SU-DHL-6 (cell line): ENCODE measurements at regions not wholly inside any gene's neighbourhood (a gene's known extent, or its start where the extent isn't known, plus 50 kb on each side); places are given as distances from the start of the nearest gene placed in this dataset.

Experiments used
- H2AFZ ChIP-seq: fragments of 200-600 bp; sonication (generic); 2 replicates; pipeline ENCODE4 v1.6.1; 2014; ENCODE audit warnings: low read depth, mild to moderate bottlenecking, moderate library complexity, mixed read lengths, antibody characterized with exemption, low read length; ENCODE audit not compliant: severe bottlenecking
- H3F3A ChIP-seq: fragments of 200-600 bp; shearing (Covaris generic); 2 replicates; pipeline ENCODE4 v1.6.0; 2016; ENCODE audit warnings: antibody characterized with exemption, mild to moderate bottlenecking; ENCODE audit not compliant: insufficient read depth
- H3K27ac ChIP-seq: fragments of 200-600 bp; sonication (generic); 2 replicates; pipeline ENCODE4 v1.5.1; 2016; ENCODE audit warnings: low read depth, mild to moderate bottlenecking, low read length, moderate library complexity, mixed read lengths
- H3K27me3 ChIP-seq: fragments of 200-600 bp; sonication (generic), shearing (Covaris generic); 2 replicates; pipeline ENCODE4 v1.6.0; 2014; ENCODE audit warnings: mild to moderate bottlenecking, low read length
- H3K36me3 ChIP-seq: fragments of 200-600 bp; sonication (generic); 2 replicates; pipeline ENCODE4 v1.6.1; 2014; ENCODE audit warnings: mild to moderate bottlenecking, low read length, mixed read lengths
- H3K4me2 ChIP-seq: fragments of 300-600, 200-600 bp; shearing (Covaris generic), sonication (generic); 2 replicates; pipeline ENCODE4 v1.6.0; 2014; ENCODE audit warnings: low read length, low read depth, mild to moderate bottlenecking; ENCODE audit not compliant: poor library complexity, severe bottlenecking
- H3K4me3 ChIP-seq: fragments of 200-600 bp; sonication (generic); 2 replicates; pipeline ENCODE4 v1.5.1; 2014; ENCODE audit warnings: antibody characterized with exemption, low read length, mild to moderate bottlenecking, mixed read lengths; ENCODE audit not compliant: insufficient read depth, poor library complexity, severe bottlenecking
- H3K79me2 ChIP-seq: fragments of 200-600 bp; sonication (generic); 2 replicates; pipeline ENCODE4 v1.6.1; 2014; ENCODE audit warnings: mild to moderate bottlenecking, low read length, moderate library complexity; ENCODE audit not compliant: insufficient read depth
- H3K9ac ChIP-seq: fragments of 200-600 bp; sonication (generic); 2 replicates; pipeline ENCODE4 v1.7.0; 2014; ENCODE audit warnings: mild to moderate bottlenecking, low read length
- H3K9me2 ChIP-seq: fragments of 200-600 bp; sonication (generic); replicated peaks from 2 replicates; pipeline ENCODE4 v1.6.1; 2014; ENCODE audit warnings: low read length; ENCODE audit not compliant: insufficient read depth
- H3K9me3 ChIP-seq: fragments of 200-600 bp; sonication (generic); 2 replicates; pipeline ENCODE4 v1.6.1; 2014; ENCODE audit warnings: low read length, mixed read lengths; ENCODE audit not compliant: insufficient read depth
- H4K20me1 ChIP-seq: fragments of 200-600 bp; sonication (generic); 2 replicates; pipeline ENCODE4 v1.6.1; 2014; ENCODE audit warnings: low read depth, mild to moderate bottlenecking, antibody characterized with exemption, low read length, moderate library complexity, mixed read lengths
- EZH2phosphoT487 ChIP-seq: fragments of 200-600 bp; sonication (generic), shearing (Covaris generic); conservative IDR thresholded peaks from 2 replicates; pipeline ENCODE4 v1.6.1; 2018; ENCODE audit warnings: mild to moderate bottlenecking, antibody characterized with exemption, low read length, moderate library complexity, mixed read lengths
- TF ChIP-seq, protein P1 (sequence below): fragments of 200-600 bp; sonication (generic); IDR thresholded peaks from one replicate; pipeline ENCODE4 v1.5.1; 2017; ENCODE audit warnings: antibody characterized with exemption, mild to moderate bottlenecking, low read length, moderate library complexity; ENCODE audit not compliant: insufficient read depth, poor library complexity, severe bottlenecking

DNA sequence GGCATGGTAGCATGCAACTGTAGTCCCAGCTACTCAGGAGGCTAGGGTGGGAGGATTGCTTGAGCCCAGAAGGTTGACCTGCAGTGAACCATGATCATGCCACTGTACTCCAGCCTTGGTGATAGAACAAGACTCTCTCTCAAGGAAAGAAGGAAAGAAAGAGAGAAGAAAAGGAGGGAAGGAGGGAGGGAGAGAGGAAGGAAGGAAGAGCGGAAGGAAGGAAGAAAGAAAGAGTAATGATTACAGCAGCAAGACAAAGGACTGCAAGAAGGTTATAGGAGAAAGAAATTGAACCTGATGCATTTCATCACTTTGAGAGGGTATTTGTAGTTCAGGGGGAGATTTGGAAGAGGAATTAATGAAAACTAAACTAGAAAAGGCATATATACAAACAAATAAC lies 155.7 kb downstream of the LACC1 start:
- Histone ChIP-seq H3K79me2 (no peaks in the 10 kb centered on the region), H3F3A (no peaks in the 10 kb centered on the region), H3K9me3 (no peaks in the 10 kb centered on the region), H3K4me3 (no peak overlapping the region), H3K36me3 (no peaks in the 10 kb centered on the region), H4K20me1 (no peaks in the 10 kb centered on the region), H3K4me2 (no peak overlapping the region), H3K9ac (no peak overlapping the region), H3K27me3 (no peaks in the 10 kb centered on the region), H3K9me2 (no peaks in the 10 kb centered on the region), H2AFZ (no peak overlapping the region), H3K27ac (no peak overlapping the region)
- TF ChIP-seq EZH2phosphoT487: no peak
- TF ChIP-seq, protein P1, sequence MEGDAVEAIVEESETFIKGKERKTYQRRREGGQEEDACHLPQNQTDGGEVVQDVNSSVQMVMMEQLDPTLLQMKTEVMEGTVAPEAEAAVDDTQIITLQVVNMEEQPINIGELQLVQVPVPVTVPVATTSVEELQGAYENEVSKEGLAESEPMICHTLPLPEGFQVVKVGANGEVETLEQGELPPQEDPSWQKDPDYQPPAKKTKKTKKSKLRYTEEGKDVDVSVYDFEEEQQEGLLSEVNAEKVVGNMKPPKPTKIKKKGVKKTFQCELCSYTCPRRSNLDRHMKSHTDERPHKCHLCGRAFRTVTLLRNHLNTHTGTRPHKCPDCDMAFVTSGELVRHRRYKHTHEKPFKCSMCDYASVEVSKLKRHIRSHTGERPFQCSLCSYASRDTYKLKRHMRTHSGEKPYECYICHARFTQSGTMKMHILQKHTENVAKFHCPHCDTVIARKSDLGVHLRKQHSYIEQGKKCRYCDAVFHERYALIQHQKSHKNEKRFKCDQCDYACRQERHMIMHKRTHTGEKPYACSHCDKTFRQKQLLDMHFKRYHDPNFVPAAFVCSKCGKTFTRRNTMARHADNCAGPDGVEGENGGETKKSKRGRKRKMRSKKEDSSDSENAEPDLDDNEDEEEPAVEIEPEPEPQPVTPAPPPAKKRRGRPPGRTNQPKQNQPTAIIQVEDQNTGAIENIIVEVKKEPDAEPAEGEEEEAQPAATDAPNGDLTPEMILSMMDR: no peak

GRCh38 chr13:44040070-44040817 lies 160.5 kb downstream of the LACC1 start:
- no peak overlapping the region for H3K9ac ChIP-seq
- H4K20me1 ChIP-seq: no peaks in the 10 kb centered on the region
- H3K4me2 ChIP-seq: no peak overlapping the region
- no peaks in the 10 kb centered on the region for H3K27me3 ChIP-seq
- no peaks in the 10 kb centered on the region for H3K9me3 ChIP-seq
- no peaks in the 10 kb centered on the region for H3K79me2 ChIP-seq
- H3F3A ChIP-seq: no peaks in the 10 kb centered on the region
- no peaks in the 10 kb centered on the region for H3K9me2 ChIP-seq
- no peak overlapping the region for H2AFZ ChIP-seq
- H3K4me3 ChIP-seq: no peak overlapping the region
- TF ChIP-seq EZH2phosphoT487: no peak
- H3K27ac ChIP-seq: no peak overlapping the region
- no peaks in the 10 kb centered on the region for H3K36me3 ChIP-seq

DNA sequence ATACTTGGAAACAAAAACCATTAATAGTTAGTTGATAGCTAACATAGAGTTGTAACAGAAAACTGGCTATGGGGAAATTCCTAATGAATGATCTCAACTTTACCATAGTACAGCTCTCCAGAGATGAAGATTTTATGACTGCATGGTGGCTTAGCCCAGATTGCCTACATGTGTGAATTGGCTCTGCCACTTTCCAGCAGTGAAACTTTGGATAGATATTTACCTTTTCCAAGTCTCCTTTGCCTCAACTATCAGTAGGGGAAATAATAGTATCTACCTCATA lies 161.1 kb downstream of the LACC1 start:
- H3K36me3 ChIP-seq: no peaks in the 10 kb centered on the region
- no peaks in the 10 kb centered on the region for H3K79me2 ChIP-seq
- H3K9ac ChIP-seq: no peak overlapping the region
- no peak overlapping the region for H2AFZ ChIP-seq
- no peak overlapping the region for H3K27ac ChIP-seq
- H3K9me2 ChIP-seq: no peaks in the 10 kb centered on the region
- no peaks in the 10 kb centered on the region for H4K20me1 ChIP-seq
- no peaks in the 10 kb centered on the region for H3K9me3 ChIP-seq
- no peaks in the 10 kb centered on the region for H3K27me3 ChIP-seq
- no peaks in the 10 kb centered on the region for H3F3A ChIP-seq
- no peak overlapping the region for H3K4me3 ChIP-seq
- no peak overlapping the region for H3K4me2 ChIP-seq
- TF ChIP-seq EZH2phosphoT487: no peak
- TF ChIP-seq, protein P1: no peak

DNA sequence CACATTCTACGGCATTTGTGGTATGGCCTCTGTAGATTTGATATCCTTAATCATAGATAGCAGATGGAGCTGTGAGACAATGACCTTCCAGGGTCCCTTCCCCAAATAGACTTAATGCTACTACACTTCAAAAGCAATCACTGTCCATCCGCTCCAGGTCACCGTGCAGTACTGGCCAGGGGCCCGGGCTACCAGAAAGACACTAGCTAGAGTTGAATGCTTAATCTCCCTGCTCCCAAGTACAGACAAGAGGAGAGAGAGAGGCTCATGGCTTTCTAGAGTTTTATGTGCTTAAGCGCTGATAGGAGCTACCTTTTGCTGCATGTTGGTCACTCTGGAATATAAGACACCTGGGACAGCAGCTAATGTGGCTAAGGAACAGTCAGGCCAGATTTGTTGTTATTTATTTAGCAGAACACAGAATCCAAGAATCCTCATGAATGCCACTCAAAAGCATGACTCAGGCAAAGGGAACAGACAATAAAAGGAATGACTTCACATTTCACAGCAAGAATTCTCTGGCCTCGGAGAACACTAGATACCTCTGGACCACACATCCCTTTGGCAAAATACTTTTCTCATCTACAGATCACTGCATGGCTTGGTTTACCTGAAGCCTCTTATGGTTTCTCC lies 165.0 kb downstream of the LACC1 start:
- Histone ChIP-seq H2AFZ (no peak overlapping the region), H3K9me2 (no peaks in the 10 kb centered on the region), H4K20me1 (no peaks in the 10 kb centered on the region), H3K4me2 (no peak overlapping the region), H3K27me3 (no peaks in the 10 kb centered on the region), H3K79me2 (no peaks in the 10 kb centered on the region), H3K4me3 (no peak overlapping the region), H3K9ac (no peak overlapping the region), H3K27ac (no peak overlapping the region), H3K36me3 (no peaks in the 10 kb centered on the region), H3K9me3 (no peaks in the 10 kb centered on the region), H3F3A (no peaks in the 10 kb centered on the region)
- TF ChIP-seq, protein P1: no peak
